ENCODE measurements at regions not wholly inside any gene's neighbourhood (a gene's known extent, or its start where the extent isn't known, plus 50 kb on each side); places are given as distances from the start of the nearest gene placed in this dataset.

DNA sequence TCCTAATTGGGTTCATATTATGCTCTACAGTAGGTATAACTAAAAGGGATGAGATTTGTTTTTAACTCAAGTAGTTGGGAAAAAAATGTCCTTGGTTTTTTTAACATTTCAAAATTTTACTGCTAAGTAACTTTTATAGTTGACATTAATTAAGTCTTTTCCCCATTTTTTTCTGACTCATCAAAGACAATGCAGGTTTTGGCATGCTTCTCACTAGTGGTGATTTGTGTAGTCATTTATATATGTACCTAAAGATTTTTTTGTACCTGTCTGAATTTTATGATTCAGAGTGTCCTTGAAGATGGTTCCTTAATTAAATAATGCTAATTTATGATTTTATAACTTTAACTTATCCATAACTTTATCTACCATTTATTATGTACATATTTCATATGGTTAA, 882.3 kb upstream of the TMEFF2 start:
- TF ChIP-seq, protein P1, sequence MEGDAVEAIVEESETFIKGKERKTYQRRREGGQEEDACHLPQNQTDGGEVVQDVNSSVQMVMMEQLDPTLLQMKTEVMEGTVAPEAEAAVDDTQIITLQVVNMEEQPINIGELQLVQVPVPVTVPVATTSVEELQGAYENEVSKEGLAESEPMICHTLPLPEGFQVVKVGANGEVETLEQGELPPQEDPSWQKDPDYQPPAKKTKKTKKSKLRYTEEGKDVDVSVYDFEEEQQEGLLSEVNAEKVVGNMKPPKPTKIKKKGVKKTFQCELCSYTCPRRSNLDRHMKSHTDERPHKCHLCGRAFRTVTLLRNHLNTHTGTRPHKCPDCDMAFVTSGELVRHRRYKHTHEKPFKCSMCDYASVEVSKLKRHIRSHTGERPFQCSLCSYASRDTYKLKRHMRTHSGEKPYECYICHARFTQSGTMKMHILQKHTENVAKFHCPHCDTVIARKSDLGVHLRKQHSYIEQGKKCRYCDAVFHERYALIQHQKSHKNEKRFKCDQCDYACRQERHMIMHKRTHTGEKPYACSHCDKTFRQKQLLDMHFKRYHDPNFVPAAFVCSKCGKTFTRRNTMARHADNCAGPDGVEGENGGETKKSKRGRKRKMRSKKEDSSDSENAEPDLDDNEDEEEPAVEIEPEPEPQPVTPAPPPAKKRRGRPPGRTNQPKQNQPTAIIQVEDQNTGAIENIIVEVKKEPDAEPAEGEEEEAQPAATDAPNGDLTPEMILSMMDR (conservative IDR thresholded peaks at IDR 0.05; ENCODE audit: low read depth, low read length), result no peak
- no peak for TF ChIP-seq EZH2phosphoT487 (IDR thresholded peaks at IDR 0.05; ENCODE audit: borderline replicate concordance, low read length)
